NCI-H748 (cell line): ENCODE measurements at regions not wholly inside any gene's neighbourhood (a gene's known extent, or its start where the extent isn't known, plus 50 kb on each side); places are given as distances from the start of the nearest gene placed in this dataset.

ENCODE experiments used
- DNase-seq: peaks from one replicate; lab custom pipeline; 2025; ENCODE audit not compliant: unreplicated experiment; lab: John Stamatoyannopoulos, UW

DNA sequence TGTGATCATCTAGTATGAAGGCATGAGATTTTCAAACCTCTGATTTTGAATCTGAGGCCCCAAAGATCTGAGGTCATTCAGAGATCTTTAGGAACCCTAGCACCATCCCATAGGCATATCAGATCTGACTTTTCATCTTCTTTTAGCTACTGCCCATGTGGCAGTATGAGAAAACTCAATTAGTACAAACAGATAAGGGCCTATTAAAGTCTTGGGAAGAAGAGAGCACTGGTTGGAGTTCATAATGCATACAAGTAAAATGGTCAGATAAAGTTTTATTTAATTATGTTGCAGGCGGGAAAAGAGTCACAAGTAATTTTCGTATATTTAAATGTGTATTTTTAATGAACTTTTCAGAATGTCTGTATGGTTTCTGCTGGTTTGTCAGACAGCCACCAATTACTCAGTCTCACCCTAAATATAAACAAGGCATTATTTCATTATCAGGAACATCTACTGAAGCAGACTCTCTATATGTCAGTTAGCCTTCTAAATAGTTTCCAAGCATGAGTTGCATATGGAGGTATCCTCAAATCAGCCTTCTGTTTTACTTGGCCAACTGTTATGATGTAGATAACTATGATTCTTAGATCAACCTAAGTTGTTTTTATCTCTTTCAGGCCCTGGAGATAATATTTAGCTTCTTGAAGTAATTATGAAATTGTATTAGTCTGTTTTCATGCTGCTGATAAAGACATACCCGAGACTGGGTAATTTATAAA is 340.3 kb upstream of the TBC1D5 start:
- no peak for DNase-seq

DNA sequence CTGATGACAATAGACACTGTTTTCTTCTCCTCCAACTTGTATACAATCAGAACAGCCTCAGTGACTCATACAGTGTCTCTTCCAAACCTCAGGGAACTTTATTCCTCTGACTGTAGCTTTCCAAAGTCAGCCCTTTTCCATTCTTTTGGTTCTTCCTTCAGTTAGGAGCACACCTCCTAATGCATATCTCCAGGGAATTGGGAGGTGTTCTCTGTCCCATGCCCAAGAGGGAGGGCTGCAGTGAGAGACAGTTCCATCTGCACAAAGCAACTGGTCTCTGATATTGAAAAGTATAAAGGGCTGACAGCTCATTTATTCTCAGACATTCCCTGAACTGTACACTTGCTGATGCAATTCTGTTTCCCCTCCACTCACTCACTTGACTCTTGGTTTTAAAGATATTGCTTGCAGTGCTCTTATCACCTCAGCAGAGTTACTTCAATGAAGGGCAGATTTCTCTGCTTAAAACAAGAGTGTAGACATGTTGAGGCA is 337.8 kb upstream of the TBC1D5 start:
- DNase-seq = no peak

DNA sequence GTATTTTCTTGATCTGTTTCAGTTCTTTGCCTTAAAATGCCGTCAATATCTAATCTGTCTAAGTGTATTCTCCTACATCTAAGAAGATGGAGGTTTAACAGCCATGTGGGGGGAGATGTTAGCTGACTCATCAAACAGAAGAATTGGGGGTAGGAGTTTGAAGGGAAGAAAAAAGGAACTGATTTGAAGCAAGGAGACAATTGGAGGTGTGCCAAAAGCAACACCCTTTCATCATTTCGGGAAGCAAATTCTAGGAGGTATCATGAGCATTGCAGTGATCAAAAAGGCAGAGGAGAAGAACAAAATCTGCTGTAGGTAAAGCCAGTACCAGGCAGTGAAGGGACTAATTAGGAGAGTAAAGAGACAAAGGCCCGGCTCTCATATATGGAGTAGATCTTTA is 337.3 kb upstream of the TBC1D5 start:
- DNase-seq = no peak

DNA sequence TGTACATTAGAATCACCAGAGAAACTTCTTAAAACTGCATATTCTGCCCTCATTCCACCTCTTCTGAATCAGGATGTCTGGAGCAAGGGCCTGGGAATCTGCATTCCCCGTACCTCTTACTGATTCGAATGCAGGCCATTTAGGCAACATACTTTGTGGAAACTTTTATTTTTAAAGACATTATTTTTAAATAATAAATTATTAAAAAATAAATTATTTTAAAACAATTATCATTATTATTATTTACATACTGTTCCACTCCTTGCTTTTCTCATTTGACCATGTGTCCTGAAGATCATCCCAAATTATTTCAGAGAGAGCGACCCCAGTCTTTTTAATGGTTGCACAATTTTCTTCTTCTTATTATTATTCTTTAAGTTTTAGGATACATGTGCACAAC is 336.6 kb upstream of the TBC1D5 start:
- no peak for DNase-seq

DNA sequence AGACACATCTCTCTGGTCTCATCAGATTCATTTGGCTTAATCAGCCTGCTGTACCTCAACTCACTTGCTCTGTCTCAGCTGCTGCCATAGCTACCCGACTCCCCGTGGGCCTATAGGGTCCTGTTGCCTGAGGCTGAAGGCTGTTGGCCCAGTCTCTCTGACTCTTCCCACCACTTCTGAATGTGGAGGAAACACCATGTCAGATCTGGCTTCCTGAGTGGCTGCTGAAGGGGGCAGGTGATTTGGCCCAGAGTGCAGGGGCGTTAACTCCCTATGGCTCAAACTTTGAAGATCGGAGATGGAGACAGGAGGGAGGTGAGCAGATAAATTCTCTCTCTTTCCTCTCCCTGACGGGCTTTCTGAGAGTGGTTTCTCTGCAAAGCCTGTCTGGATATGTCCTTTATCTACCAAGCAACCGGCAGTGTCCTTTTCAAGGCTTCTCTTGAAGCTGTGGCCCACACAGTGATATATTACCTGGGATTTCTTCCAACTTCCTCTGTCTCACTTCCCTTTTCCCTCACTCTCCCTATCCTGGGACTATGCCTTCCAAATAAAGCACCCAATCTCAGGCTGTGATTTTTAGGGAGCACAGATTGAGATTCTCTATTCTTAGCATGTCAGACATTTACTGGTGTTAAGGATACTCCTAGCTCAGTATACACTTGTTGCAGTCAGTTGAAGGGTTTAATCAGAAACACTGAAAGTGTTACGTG is 334.9 kb upstream of the TBC1D5 start:
- no peak for DNase-seq

DNA sequence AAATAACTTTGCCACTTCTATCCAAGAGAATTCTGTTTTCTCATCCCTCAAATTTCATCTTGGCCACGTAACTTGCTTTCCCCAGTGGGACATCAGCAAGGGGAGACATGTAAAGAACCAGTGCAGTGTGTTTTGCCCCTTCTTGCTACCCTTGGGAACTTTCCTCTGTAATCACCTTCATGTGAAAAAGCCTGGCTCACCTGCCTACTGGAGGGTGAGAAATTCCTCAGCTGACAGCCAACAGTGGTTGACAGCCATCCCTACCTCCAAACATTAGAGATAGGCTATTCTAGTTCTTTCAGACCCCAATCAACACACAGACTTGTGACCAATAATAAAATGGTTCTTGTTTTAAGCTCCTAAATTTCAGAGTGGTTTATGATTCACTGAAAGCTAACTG is 333.9 kb upstream of the TBC1D5 start:
- DNase-seq = no peak

DNA sequence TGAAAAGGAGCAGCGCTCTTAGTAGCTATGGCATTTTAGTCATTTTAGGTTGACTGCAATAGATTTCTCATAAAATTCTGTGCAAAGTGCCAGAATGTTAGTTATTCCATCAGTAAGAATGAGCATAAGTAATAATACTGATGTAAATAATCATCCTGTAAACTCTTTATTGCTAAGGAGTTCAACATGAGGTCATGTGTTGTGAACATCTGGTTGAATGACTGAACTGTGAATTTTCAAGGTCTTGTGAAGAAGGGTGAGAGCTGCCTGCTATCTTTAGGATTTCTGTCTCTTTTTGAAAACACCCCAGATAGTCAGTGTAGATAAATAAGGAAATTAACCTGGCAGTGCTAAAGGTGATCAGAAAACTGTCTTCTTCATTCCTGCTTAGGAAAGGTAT is 333.4 kb upstream of the TBC1D5 start:
- DNase-seq = no peak

DNA sequence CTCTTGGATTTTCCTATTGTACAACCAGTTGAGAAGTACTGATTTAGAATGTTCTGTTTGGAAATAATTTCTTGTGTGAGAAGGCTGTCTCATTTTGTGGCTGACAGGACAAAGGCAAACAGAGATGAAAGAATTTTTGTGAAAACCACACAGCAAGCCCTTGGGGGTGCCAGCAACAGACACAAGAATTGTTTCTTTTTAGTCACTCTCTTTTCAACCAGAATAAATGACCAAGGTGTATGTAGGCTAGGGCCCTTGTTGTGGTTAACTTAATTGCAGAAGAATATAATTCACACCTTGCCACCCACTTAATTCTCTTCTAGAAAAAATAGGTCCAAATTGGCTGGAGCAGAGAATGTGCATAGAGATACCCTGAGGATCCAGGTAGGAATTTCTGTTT is 329.4 kb upstream of the TBC1D5 start:
- DNase-seq = no peak

DNA sequence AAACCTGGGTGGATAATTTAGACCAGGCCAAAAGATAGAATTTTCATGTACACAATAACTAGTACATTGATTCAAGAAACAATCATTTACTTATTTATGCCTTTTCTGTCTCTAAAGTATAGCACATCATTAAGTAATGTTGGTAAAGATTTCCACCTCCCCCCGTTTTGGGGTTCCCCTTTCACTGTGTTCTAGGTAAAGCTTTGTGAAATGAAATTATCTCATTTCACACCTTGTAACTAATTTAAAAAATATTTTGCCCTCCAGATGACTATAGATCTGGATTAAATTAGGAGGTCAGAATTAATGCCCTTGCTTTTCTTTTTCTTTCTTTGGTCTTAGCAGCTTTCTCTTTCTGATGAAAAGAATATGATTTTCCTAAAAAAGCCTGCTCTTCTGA is 328.5 kb upstream of the TBC1D5 start:
- DNase-seq = no peak

DNA sequence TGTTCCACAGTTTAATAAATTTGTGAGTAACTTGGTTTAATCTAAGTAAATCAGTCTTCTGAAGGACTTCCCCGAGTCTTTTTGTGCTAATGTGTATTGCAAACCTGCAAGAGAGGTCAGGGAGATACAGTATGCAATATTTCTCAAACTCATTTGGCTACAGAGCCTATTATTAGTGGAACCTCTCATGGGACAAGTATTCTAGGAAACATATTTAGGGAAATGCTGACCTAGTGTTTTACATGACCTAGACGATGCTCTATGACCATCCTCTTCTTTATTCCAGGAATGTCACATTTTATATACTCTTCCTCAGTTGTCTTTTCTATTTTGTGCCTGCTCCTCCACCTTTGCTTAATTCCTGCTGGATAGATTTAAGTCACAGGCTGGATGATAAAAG is 327.8 kb upstream of the TBC1D5 start:
- DNase-seq = no peak

DNA sequence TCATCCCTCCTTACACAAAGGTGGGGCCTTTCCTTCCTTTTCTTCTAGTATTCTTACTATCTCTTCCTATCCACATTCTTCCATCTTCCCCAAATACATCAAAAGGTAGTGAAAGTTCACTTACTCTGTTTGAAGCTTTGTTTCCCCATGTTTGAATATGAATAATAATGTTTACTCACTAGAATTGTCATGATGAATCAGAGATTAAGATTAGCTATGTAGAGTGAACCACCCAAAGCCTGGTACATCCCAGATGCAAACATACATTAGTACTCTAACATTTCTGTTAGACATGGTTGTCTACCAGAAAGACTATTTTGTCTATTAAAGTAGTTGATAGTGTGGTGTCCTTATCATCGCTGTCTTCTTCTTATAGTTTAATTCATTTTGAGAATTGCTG is 327.1 kb upstream of the TBC1D5 start:
- no peak for DNase-seq

DNA sequence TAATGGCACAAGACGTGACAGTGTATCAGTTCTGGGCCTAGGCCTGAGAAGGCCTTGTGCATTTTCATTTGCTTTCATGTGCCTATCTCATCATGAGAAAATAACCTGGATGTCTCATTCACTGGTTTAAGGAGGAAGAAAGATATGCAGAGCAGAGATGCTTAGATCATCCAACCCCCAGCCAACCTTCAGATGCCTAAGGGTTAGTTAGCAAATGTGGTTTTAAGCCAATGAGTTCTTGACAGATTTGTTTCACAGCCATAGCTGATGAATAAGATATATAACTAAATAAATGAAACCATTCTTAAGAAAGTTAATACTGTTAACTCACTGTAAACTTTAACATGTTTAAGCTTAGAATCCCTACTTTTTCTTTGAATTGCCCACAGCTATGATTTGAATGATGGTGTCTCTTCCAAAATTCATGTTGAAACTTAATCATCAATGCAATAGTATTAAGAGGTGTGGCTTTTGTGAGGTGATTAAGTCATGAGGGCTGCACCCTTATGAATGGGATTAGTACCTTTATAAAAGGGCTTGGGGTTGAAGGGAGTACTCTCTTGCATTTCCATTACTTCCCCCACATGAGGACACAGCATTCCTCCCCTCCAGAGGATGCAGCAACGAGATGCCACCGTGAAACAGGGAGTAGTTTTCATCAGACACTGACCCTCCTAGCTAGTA is 324.6 kb upstream of the TBC1D5 start:
- no peak for DNase-seq

DNA sequence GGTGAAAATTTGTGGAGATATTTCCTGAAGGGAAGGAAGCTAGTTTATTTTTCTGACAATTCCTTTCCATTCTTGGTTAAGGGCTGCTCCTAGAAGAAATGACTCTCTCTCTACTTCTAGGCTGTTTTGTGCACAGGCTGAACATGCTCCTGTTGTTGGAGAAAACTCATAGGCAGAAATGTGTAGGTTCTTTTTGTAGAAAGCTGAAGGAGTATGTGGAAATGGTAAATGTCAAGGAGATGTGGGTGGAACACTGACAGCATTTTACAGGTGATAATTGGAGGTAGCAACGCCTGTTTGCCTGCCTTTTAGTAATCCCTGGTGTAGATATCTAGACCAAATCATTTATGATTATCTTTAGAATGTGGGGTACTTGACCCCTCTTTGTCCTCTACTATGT is 322.2 kb upstream of the TBC1D5 start:
- no peak for DNase-seq

DNA sequence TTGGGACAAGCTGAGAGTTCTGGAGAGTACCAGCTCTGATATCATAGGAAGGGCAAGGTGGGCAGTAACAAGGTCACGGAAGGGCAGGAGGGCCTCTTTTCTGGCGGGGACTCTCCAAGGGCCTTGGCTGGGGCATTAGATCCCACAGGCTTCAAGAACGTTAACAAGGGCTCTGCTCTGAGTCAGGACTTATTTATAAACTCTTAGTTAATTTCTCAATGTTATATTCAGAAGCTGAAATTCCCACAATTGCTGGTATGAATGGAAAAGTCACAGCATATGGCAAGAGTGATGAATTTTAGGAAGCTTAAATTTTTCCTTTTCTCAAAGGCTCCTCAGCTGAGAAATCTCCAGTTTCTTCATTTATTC is 320.2 kb upstream of the TBC1D5 start:
- DNase-seq = no peak

DNA sequence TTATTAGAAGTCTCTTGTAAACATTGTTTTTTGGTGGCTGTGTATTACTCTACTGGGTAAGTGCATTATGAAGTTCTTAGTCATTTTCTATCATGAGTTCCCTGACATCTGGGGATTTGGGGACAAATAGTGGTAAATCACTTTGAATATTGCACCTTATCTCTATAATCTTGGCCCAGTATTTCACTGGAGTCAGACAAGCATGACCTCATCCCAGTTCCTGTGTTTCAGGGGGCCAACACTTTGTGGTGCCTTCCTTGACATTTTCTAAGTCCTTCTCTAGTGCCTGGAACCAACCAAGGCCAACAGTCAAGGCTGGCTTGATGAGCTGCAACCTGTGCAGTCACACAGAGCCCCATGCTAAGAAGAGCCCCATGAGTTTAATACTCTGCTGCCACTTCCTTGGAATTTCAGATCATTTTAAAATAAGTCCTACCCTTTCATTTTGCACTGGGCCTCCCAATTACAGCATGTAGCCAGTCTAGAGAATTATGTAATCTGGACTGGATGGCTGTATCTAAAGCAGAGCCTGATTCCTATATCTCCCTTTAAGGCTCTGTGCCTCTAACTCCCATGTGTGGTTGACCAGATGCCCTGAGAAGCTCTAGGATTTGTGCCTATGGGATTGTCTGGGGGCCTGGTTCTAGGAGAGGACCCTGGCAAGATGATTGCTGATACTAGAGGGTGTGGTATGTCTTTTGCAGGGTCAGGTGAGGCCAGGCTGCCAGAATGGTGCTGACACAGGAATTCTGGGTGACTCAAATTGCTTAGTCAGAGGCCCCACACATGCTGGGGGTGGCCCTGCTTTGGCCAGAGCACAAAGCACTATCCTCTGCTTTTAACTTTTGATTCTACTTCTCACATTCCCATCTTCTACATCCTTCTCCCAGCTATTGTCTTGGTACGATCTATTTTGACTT is 319.6 kb upstream of the TBC1D5 start:
- no peak for DNase-seq

DNA sequence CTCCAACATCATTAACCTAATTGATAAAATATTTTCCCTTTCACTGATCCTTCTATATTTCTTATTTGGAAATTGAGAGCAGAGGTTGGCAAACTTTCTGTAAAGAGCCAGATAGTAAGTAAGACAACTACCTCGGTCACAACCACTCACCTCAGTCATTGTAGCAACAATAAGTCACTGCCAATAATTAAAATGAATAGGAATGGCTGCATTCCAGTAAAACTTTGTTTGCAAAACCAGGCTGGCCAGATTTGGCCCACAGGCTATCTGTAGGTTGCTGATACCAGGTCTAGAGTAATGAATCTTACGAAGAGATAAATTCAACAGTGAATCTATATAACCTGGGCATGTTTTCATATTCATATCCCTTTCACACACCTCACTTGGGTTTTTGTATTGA is 316.2 kb upstream of the TBC1D5 start:
- DNase-seq = no peak

DNA sequence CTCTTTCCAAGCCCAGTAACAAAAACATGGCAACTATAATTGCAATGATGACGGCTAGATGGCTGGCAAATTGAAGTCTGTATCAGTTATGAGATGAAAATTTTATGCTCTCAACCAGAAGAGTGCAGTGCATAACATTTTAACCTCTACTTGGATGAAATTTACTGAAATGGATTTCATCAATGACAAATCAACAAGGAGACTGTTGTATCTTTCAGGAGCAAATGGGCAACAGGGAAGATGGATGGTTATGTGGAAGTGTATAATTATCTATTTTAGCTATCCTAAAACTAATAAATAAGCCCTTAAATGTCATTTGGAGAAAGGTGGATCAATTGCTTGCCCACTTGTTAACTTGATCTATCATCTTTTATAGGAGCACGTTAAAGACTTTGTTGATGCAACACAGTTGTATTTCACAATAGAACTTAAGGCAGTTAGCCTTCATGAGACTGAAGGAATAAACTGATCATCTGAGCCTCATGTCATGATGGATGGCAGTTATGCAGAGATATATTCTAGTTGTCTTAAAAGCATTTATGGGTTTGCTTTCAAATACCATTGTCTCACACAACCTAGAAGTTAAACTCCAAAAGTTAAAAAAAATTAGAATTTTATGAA is 315.1 kb upstream of the TBC1D5 start:
- no peak for DNase-seq

DNA sequence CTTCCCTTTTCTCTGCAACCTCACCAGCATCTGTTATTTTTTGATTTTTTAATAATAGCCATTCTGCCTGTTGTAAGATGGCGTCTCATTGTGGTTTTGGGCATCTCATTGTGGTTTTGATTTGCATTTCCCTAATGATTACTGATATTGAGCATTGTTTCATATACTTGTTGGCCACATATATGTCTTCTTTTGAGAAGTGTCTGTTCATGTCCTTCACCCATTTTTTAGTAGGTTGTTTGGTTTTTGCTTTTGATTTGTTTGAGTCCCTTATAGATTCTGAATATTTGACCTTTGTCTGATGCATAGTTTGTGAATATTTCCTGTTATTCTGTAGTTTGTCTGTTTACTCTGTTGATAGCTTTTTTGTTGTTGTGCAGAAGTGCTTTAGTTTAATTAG is 312.2 kb upstream of the TBC1D5 start:
- no peak for DNase-seq

DNA sequence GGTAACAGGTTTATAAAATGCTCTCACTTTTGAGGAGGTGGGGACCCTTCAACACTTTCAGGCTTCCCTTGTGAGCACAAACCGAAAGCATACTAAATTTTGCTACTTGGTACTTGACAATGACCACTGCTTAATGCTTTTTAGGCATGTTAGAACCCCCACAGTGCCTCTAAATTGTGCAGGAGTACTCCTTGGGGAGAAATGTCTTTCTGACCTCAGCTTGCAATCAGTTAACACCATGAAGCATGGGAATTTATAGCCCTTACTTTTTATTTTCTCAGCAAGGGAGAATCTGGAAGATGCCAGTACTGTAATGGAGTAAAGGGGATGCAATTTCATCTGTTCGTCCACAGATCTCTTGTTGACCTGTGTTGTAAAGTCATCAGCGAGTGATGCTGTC is 308.9 kb upstream of the TBC1D5 start:
- no peak for DNase-seq

DNA sequence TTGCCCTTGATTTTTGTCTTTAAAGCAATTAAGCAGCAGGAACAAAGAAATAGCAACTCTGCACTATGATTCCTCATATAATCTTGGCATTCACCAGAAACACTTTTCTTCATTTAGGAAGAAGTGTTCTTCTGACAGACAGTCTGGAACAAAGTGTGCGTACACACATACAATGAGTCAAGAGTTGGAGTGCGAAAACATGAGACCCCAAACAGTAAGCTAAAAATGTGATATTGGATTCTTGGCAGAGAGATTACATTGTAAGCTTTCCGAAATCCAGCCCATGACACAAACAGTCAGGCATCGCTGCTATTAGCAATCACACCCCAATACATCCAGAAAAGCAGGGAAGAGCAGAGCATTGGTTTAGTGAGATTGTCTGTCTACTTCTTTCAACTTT is 306.7 kb upstream of the TBC1D5 start:
- no peak for DNase-seq

DNA sequence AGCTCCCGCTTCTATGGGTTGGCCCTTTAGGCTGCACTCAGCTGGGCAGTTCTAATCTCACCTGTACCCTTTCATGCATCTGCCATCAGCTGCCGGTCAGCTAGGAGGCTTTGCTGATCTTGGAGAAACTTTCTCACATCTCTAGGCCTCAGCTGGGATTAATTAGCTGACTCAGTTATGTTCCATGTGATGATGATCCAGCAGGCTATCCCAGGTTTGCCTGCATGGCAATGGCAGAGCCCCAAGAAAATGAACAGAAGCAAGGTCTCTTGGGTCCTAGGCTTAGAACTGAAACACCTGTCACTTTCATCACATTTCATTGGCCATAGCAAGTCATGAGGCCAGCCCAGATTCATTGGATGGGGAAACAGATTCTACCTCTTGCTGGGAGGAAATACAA is 304.6 kb upstream of the TBC1D5 start:
- DNase-seq = no peak
